ENCODE measurements at regions not wholly inside any gene's neighbourhood (a gene's known extent, or its start where the extent isn't known, plus 50 kb on each side); places are given as distances from the start of the nearest gene placed in this dataset.
A peak's percentile ranks its signal among the peaks of the same experiment; 100 is the strongest.

DNA sequence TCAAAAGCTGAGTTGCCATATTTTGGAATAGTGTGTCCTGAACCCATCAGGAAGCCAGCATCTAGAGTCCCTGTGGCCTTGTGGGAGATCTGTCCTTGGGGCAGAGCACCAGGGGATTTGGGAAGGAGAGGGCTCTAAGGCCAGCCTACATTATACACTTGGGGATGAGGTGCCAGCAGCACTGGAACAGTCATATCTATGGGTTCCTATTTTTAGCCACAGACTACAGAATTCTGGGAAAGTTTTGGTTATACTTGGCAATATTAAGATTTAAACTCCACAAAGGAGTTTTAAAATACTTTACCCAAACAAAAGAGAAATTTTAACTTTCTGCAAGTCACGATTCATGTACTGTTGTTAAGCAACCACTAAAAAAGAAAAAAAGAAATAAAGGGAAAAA lies 405.7 kb upstream of the MMADHC start:
- no peak overlapping the region for H3K4me3 ChIP-seq (ENCODE audit: low read depth, low read length)
- TF ChIP-seq, protein P1, sequence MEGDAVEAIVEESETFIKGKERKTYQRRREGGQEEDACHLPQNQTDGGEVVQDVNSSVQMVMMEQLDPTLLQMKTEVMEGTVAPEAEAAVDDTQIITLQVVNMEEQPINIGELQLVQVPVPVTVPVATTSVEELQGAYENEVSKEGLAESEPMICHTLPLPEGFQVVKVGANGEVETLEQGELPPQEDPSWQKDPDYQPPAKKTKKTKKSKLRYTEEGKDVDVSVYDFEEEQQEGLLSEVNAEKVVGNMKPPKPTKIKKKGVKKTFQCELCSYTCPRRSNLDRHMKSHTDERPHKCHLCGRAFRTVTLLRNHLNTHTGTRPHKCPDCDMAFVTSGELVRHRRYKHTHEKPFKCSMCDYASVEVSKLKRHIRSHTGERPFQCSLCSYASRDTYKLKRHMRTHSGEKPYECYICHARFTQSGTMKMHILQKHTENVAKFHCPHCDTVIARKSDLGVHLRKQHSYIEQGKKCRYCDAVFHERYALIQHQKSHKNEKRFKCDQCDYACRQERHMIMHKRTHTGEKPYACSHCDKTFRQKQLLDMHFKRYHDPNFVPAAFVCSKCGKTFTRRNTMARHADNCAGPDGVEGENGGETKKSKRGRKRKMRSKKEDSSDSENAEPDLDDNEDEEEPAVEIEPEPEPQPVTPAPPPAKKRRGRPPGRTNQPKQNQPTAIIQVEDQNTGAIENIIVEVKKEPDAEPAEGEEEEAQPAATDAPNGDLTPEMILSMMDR (conservative IDR thresholded peaks at IDR 0.05; ENCODE audit: low read depth, low read length) = no peak
- no peak for DNase-seq (ENCODE audit: low read depth)

DNA sequence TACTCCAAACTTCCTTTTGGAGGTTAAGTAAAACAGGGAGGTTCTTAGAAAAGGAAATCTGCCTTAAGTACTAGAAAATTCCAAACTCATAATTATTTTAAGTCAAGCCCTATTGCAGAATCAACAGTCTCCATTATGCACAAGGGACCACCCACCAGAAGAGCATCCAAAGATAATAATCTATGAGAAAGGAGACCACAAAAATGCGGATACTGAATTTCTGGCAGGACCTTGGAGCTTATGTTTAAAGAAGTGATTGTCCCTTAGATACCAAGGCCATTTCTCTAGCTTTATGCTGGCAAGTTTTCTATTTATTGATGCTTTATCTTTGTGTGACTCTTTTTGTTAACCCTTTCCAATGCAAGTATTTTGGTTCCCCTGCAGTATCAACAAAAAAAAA lies 404.0 kb upstream of the MMADHC start:
- peak; percentile 83 for DNase-seq (ENCODE audit: low read depth)
- H3K4me3 ChIP-seq (ENCODE audit: low read depth, low read length) = no peak overlapping the region
- TF ChIP-seq, protein P1 (conservative IDR thresholded peaks at IDR 0.05; ENCODE audit: low read depth, low read length) = peak; percentile 11

DNA sequence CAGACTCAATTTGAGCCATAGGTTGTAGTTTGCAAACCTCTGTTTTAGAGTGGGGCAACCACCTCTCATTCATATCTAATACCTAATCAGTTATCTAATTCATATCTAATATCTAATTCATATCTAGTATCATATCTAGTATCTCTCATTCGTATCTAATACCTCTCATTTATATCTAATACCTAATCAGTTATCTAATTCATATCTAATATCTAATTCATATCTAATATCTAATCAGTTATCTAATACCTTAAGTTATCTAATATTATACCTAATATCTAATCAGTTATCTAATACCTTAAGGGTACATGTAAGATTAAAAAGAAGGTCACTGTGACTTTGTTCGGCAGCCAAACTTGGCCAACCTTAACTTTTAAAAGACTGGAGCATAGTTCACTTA lies 403.4 kb upstream of the MMADHC start:
- DNase-seq (ENCODE audit: low read depth) = no peak
- H3K4me3 ChIP-seq (ENCODE audit: low read depth, low read length) = no peak overlapping the region
- TF ChIP-seq, protein P1 (conservative IDR thresholded peaks at IDR 0.05; ENCODE audit: low read depth, low read length) = no peak

DNA sequence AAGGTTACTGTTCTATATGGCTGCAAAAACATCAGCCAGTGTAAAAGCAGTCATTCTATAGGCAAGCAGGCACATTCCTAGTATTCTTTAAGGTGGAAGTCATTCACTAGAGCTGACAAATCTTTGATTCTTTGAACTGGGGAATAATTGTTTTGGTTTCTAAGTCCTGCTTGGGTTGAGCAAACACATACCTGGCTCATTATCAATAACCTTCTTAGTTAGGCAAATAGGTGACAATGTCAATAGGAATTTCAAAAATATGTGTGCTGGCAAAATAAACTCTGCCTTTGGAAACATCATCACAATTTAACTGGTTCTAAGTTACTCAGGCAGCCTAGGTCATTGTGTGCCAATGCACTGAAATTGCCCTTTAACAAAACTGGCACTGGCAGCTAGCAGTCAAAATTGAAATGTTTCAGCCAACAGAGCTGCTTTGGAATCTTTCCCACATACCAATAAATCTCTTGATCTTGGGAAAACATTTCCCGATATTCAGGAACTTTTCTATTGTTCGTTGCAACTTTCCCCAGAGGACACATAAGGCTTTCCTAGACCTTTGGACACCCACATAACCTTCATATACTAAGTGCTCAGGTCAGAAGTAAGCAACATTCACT lies 402.0 kb upstream of the MMADHC start:
- H3K4me3 ChIP-seq (ENCODE audit: low read depth, low read length) = no peak overlapping the region
- DNase-seq (ENCODE audit: low read depth) = peak; percentile 29
- TF ChIP-seq, protein P1 (conservative IDR thresholded peaks at IDR 0.05; ENCODE audit: low read depth, low read length) = no peak

- TF ChIP-seq, protein P1 (conservative IDR thresholded peaks at IDR 0.05; ENCODE audit: low read depth, low read length) = no peak
- no peak for DNase-seq (ENCODE audit: low read depth)
- H3K4me3 ChIP-seq (ENCODE audit: low read depth, low read length) = no peak overlapping the region
Measured at GRCh38 chr2:149988361-149988760, 400.8 kb upstream of the MMADHC start.

DNA sequence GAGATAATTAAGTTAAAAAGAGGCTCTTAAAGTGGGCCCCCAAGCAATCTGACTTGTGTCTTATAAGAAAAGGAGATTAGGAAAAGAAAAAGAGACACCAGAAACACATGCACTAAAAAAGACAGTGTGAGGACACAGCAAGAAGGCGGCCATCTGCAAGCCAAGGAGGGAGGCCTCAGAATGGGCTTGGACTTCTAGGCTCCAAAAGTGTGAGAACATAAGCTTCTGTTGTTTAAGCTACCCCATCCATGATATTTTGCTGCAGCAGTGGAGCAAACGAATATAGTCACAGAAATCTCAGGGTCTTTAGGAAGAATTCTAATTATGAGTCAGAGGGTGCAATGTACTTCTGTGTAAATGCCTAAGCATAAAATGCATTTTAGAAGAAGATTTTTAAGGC lies 399.3 kb upstream of the MMADHC start:
- DNase-seq (ENCODE audit: low read depth) = no peak
- TF ChIP-seq, protein P1 (conservative IDR thresholded peaks at IDR 0.05; ENCODE audit: low read depth, low read length) = no peak
- no peak overlapping the region for H3K4me3 ChIP-seq (ENCODE audit: low read depth, low read length)

- DNase-seq (ENCODE audit: low read depth) = no peak
- TF ChIP-seq, protein P1 (conservative IDR thresholded peaks at IDR 0.05; ENCODE audit: low read depth, low read length) = no peak
- H3K4me3 ChIP-seq (ENCODE audit: low read depth, low read length) = no peak overlapping the region
Measured at GRCh38 chr2:149984311-149984710, 396.7 kb upstream of the MMADHC start.
